ENCODE measurements at regions not wholly inside any gene's neighbourhood (a gene's known extent, or its start where the extent isn't known, plus 50 kb on each side); places are given as distances from the start of the nearest gene placed in this dataset.

GRCh38 chr20:10758446-10758845 lies 84.6 kb upstream of the JAG1 start:
- Histone ChIP-seq H2AFZ (ENCODE audit: low read depth) (no peak overlapping the region), H3K27ac (ENCODE audit: low read depth in 2 of 2, low read length in 1 of 2) (no peak overlapping the region), H3K27me3 (ENCODE audit: insufficient read depth) (no peaks in the 10 kb centered on the region), H3K9me3 (no peaks in the 10 kb centered on the region), H3K4me2 (no peak overlapping the region), H3K79me2 (ENCODE audit: insufficient read depth) (no peaks in the 10 kb centered on the region), H3F3A (replicated peaks; ENCODE audit: insufficient read depth) (no peaks in the 10 kb centered on the region), H3K4me3 (ENCODE audit: low read depth in 2 of 2, low read length in 1 of 2) (no peak overlapping the region), H3K9ac (no peak overlapping the region), H4K20me1 (ENCODE audit: insufficient read depth) (no peaks in the 10 kb centered on the region), H3K4me1 (ENCODE audit: control insufficient read depth in 1 of 2, insufficient read depth in 2 of 2, low read depth in 1 of 2, low read length in 1 of 2) (no peaks in the 10 kb centered on the region), H3K36me3 (replicated peaks in 1 of 2; ENCODE audit: control insufficient read depth in 1 of 2, insufficient read depth in 2 of 2, low read length in 1 of 2) (no peaks in the 10 kb centered on the region), H3K9me2 (no peaks in the 10 kb centered on the region)
- POLR2A ChIA-PET: no interaction called here
- CTCF ChIA-PET: interaction anchor here (2.1 kb wide), 1 partner anchor 10 kb away, joined by 4 read pairs; no protein-coding TSS in a partner anchor
- WGBS (ENCODE audit: low lambda C conversion rate): 45% methylated on average over 4 of the region's 4 CpGs
- no peak for TF ChIP-seq FOSL2 (IDR thresholded peaks at IDR 0.05; ENCODE audit: borderline replicate concordance, low read depth)
- DNase-seq: no peak

GRCh38 chr20:10761232-10761631 lies 87.4 kb upstream of the JAG1 start:
- ChIA-PET CTCF (no interaction called here), POLR2A (no interaction called here)
- Histone ChIP-seq H3K27me3 (ENCODE audit: insufficient read depth) (no peaks in the 10 kb centered on the region), H4K20me1 (ENCODE audit: insufficient read depth) (no peaks in the 10 kb centered on the region), H2AFZ (ENCODE audit: low read depth) (no peak overlapping the region), H3K9me3 (no peaks in the 10 kb centered on the region), H3K27ac (ENCODE audit: low read depth in 2 of 2, low read length in 1 of 2) (no peak overlapping the region), H3F3A (replicated peaks; ENCODE audit: insufficient read depth) (no peaks in the 10 kb centered on the region), H3K36me3 (replicated peaks in 1 of 2; ENCODE audit: control insufficient read depth in 1 of 2, insufficient read depth in 2 of 2, low read length in 1 of 2) (no peaks in the 10 kb centered on the region), H3K4me3 (ENCODE audit: low read depth in 2 of 2, low read length in 1 of 2) (no peak overlapping the region), H3K9ac (no peak overlapping the region), H3K9me2 (no peaks in the 10 kb centered on the region), H3K4me1 (ENCODE audit: control insufficient read depth in 1 of 2, insufficient read depth in 2 of 2, low read depth in 1 of 2, low read length in 1 of 2) (no peaks in the 10 kb centered on the region), H3K79me2 (ENCODE audit: insufficient read depth) (no peaks in the 10 kb centered on the region), H3K4me2 (no peak overlapping the region)
- DNase-seq: no peak
- no peak for TF ChIP-seq MAX (IDR thresholded peaks at IDR 0.05; ENCODE audit: low read depth)
- no peak for TF ChIP-seq EP300 (IDR thresholded peaks at IDR 0.05; ENCODE audit: borderline replicate concordance in 1 of 2, low read depth in 1 of 2, low read length in 1 of 2)
- TF ChIP-seq EZH2phosphoT487 (IDR thresholded peaks at IDR 0.05; ENCODE audit: borderline replicate concordance, low read depth): no peak
- TF ChIP-seq MXI1 (IDR thresholded peaks at IDR 0.05; ENCODE audit: low read depth, low read length): no peak
- no peak for TF ChIP-seq FOSL2 (IDR thresholded peaks at IDR 0.05; ENCODE audit: borderline replicate concordance, low read depth)
- TF ChIP-seq SMC3 (IDR thresholded peaks at IDR 0.05; ENCODE audit: low read depth, low read length): no peak
- no peak for TF ChIP-seq YY1 (IDR thresholded peaks at IDR 0.05; ENCODE audit: low read depth)
- TF ChIP-seq CTCF (IDR thresholded peaks at IDR 0.05): no peak
- TF ChIP-seq USF2 (IDR thresholded peaks at IDR 0.05; ENCODE audit: borderline replicate concordance, low read depth, low read length): no peak
- TF ChIP-seq CHD2 (IDR thresholded peaks at IDR 0.05; ENCODE audit: low read length, partially characterized antibody): no peak
- no peak for TF ChIP-seq TEAD4 (IDR thresholded peaks at IDR 0.05; ENCODE audit: borderline replicate concordance, insufficient read depth)
- TF ChIP-seq RAD21 (IDR thresholded peaks at IDR 0.05; ENCODE audit: low read length): no peak
- TF ChIP-seq GABPA (IDR thresholded peaks at IDR 0.05; ENCODE audit: low read depth): no peak
- 77% methylated on average over 8 of the region's 8 CpGs for WGBS (ENCODE audit: low lambda C conversion rate)
